ENCODE measurements at regions not wholly inside any gene's neighbourhood (a gene's known extent, or its start where the extent isn't known, plus 50 kb on each side); places are given as distances from the start of the nearest gene placed in this dataset.

- no peak for TF ChIP-seq CTCF (IDR thresholded peaks at IDR 0.05; ENCODE audit: low read depth, low read length)
- no peak overlapping the region for H3K4me3 ChIP-seq (ENCODE audit: low read depth, low read length)
Measured at GRCh38 chr4:183846951-183847350, 58.2 kb upstream of the STOX2 start.

- no peak for TF ChIP-seq CTCF (IDR thresholded peaks at IDR 0.05; ENCODE audit: low read depth, low read length)
- H3K4me3 ChIP-seq (ENCODE audit: low read depth, low read length): no peak overlapping the region
Measured at GRCh38 chr4:183848805-183849204, 56.3 kb upstream of the STOX2 start.

- H3K4me3 ChIP-seq (ENCODE audit: low read depth, low read length): no peak overlapping the region
- no peak for TF ChIP-seq CTCF (IDR thresholded peaks at IDR 0.05; ENCODE audit: low read depth, low read length)
Measured at GRCh38 chr4:183852910-183853547, 52.1 kb upstream of the STOX2 start.

GRCh38 chr4:183853548-183853940, 51.6 kb upstream of the STOX2 start:
- no peak for TF ChIP-seq CTCF (IDR thresholded peaks at IDR 0.05; ENCODE audit: low read depth, low read length)
- H3K4me3 ChIP-seq (ENCODE audit: low read depth, low read length): no peak overlapping the region

Measured in WI38 (cell line).